ENCODE measurements at regions not wholly inside any gene's neighbourhood (a gene's known extent, or its start where the extent isn't known, plus 50 kb on each side); places are given as distances from the start of the nearest gene placed in this dataset.

- DNase-seq, result no peak
- ChIA-PET POLR2A (no interaction called here), CTCF (interaction anchor here (0.6 kb wide), 1 partner anchor 376 kb away, joined by 5 read pairs; no protein-coding TSS in a partner anchor)
- no peaks in the 10 kb centered on the region for H3K27me3 Mint-ChIP-seq
- no peaks in the 10 kb centered on the region for H3K9me3 Mint-ChIP-seq
- H3K4me3 Mint-ChIP-seq, result no peak overlapping the region
- no peak overlapping the region for H3K27ac Mint-ChIP-seq
- no peaks in the 10 kb centered on the region for H3K4me1 Mint-ChIP-seq (ENCODE audit: low read depth)
- intact Hi-C loops (cut with micrococcal nuclease), result no loop called here
- H3K36me3 Mint-ChIP-seq, result no peaks in the 10 kb centered on the region
These were observed 183.9 kb upstream of the TLL1 start for GRCh38 chr4:165689159-165689558.

- no peak for DNase-seq
These were observed 181.0 kb upstream of the TLL1 start for GRCh38 chr4:165692082-165692481.

GRCh38 chr4:165698272-165698671 is 174.8 kb upstream of the TLL1 start:
- H3K27me3 Mint-ChIP-seq, result no peaks in the 10 kb centered on the region
- DNase-seq, result no peak
- ChIA-PET CTCF (no interaction called here), POLR2A (no interaction called here)
- H3K4me3 Mint-ChIP-seq, result no peak overlapping the region
- H3K4me1 Mint-ChIP-seq (ENCODE audit: low read depth), result no peaks in the 10 kb centered on the region
- no peaks in the 10 kb centered on the region for H3K36me3 Mint-ChIP-seq
- no peaks in the 10 kb centered on the region for H3K9me3 Mint-ChIP-seq
- intact Hi-C loops (cut with micrococcal nuclease), result no loop called here
- no peak overlapping the region for H3K27ac Mint-ChIP-seq

More at GRCh38 chr4:165692082-165692481, 181.0 kb upstream of the TLL1 start:
- ChIA-PET CTCF (no interaction called here), POLR2A (no interaction called here)
- H3K9me3 Mint-ChIP-seq, result no peaks in the 10 kb centered on the region
- no peaks in the 10 kb centered on the region for H3K36me3 Mint-ChIP-seq
- no peak overlapping the region for H3K4me3 Mint-ChIP-seq
- no peak overlapping the region for H3K27ac Mint-ChIP-seq
- no peaks in the 10 kb centered on the region for H3K4me1 Mint-ChIP-seq (ENCODE audit: low read depth)
- intact Hi-C loops (cut with micrococcal nuclease), result no loop called here
- H3K27me3 Mint-ChIP-seq, result no peaks in the 10 kb centered on the region

GRCh38 chr4:165699055-165699454 is 174.0 kb upstream of the TLL1 start:
- no peaks in the 10 kb centered on the region for H3K27me3 Mint-ChIP-seq
- POLR2A ChIA-PET, result no interaction called here
- H3K4me3 Mint-ChIP-seq, result no peak overlapping the region
- no peak for DNase-seq
- H3K4me1 Mint-ChIP-seq (ENCODE audit: low read depth), result no peaks in the 10 kb centered on the region
- H3K27ac Mint-ChIP-seq, result no peak overlapping the region
- intact Hi-C loops (cut with micrococcal nuclease), result no loop called here
- CTCF ChIA-PET, result no interaction called here
- no peaks in the 10 kb centered on the region for H3K36me3 Mint-ChIP-seq
- H3K9me3 Mint-ChIP-seq, result no peaks in the 10 kb centered on the region

- CTCF ChIA-PET, result interaction anchor here (0.6 to 1.5 kb wide), 3 partner anchors 10 to 158 kb away, joined by 3 read pairs; no protein-coding TSS in a partner anchor
- Mint-ChIP-seq H3K9me3 (no peaks in the 10 kb centered on the region), H3K4me1 (ENCODE audit: low read depth) (no peaks in the 10 kb centered on the region), H3K36me3 (no peaks in the 10 kb centered on the region), H3K4me3 (no peak overlapping the region), H3K27me3 (no peaks in the 10 kb centered on the region), H3K27ac (no peak overlapping the region)
- intact Hi-C loops (cut with micrococcal nuclease), result no loop called here
- DNase-seq, result no peak
- POLR2A ChIA-PET, result no interaction called here
These were observed 172.2 kb upstream of the TLL1 start for GRCh38 chr4:165700855-165701254.

GRCh38 chr4:165707128-165707527 is 165.9 kb upstream of the TLL1 start:
- Mint-ChIP-seq H3K4me3 (no peak overlapping the region), H3K4me1 (ENCODE audit: low read depth) (no peaks in the 10 kb centered on the region), H3K27me3 (no peaks in the 10 kb centered on the region), H3K27ac (no peak overlapping the region), H3K9me3 (no peaks in the 10 kb centered on the region), H3K36me3 (no peaks in the 10 kb centered on the region)
- no peak for DNase-seq
- ChIA-PET CTCF (no interaction called here), POLR2A (no interaction called here)
- intact Hi-C loops (cut with micrococcal nuclease), result no loop called here

- Mint-ChIP-seq H3K36me3 (no peaks in the 10 kb centered on the region), H3K27me3 (no peaks in the 10 kb centered on the region), H3K4me1 (ENCODE audit: low read depth) (no peaks in the 10 kb centered on the region), H3K9me3 (no peaks in the 10 kb centered on the region), H3K4me3 (no peak overlapping the region), H3K27ac (no peak overlapping the region)
- intact Hi-C loops (cut with micrococcal nuclease), result no loop called here
- ChIA-PET CTCF (no interaction called here), POLR2A (no interaction called here)
- no peak for DNase-seq
These were observed 163.5 kb upstream of the TLL1 start for GRCh38 chr4:165709516-165709915.

GRCh38 chr4:165709973-165710526 is 163.0 kb upstream of the TLL1 start:
- CTCF ChIA-PET, result no interaction called here
- Mint-ChIP-seq H3K27me3 (no peaks in the 10 kb centered on the region), H3K27ac (no peak overlapping the region), H3K4me1 (ENCODE audit: low read depth) (no peaks in the 10 kb centered on the region), H3K36me3 (no peaks in the 10 kb centered on the region), H3K4me3 (no peak overlapping the region), H3K9me3 (no peaks in the 10 kb centered on the region)
- intact Hi-C loops (cut with micrococcal nuclease), result no loop called here
- no peak for DNase-seq
- POLR2A ChIA-PET, result no interaction called here

- intact Hi-C loops (cut with micrococcal nuclease), result no loop called here
- ChIA-PET POLR2A (no interaction called here), CTCF (no interaction called here)
- DNase-seq, result no peak
- Mint-ChIP-seq H3K36me3 (no peaks in the 10 kb centered on the region), H3K4me3 (no peak overlapping the region), H3K9me3 (no peaks in the 10 kb centered on the region), H3K4me1 (ENCODE audit: low read depth) (no peaks in the 10 kb centered on the region), H3K27me3 (no peaks in the 10 kb centered on the region), H3K27ac (no peak overlapping the region)
These were observed 161.6 kb upstream of the TLL1 start for GRCh38 chr4:165711436-165711835.

- Mint-ChIP-seq H3K4me3 (no peak overlapping the region), H3K36me3 (no peaks in the 10 kb centered on the region), H3K9me3 (no peaks in the 10 kb centered on the region), H3K27me3 (no peaks in the 10 kb centered on the region), H3K4me1 (ENCODE audit: low read depth) (no peaks in the 10 kb centered on the region), H3K27ac (no peak overlapping the region)
- ChIA-PET CTCF (no interaction called here), POLR2A (no interaction called here)
- intact Hi-C loops (cut with micrococcal nuclease), result no loop called here
- no peak for DNase-seq
These were observed 161.1 kb upstream of the TLL1 start for GRCh38 chr4:165711912-165712311.

GRCh38 chr4:165714650-165715049 is 158.4 kb upstream of the TLL1 start:
- Mint-ChIP-seq H3K9me3 (no peaks in the 10 kb centered on the region), H3K36me3 (no peaks in the 10 kb centered on the region), H3K27me3 (no peaks in the 10 kb centered on the region), H3K4me1 (ENCODE audit: low read depth) (no peaks in the 10 kb centered on the region), H3K4me3 (no peak overlapping the region), H3K27ac (no peak overlapping the region)
- ChIA-PET POLR2A (no interaction called here), CTCF (no interaction called here)
- no peak for DNase-seq
- intact Hi-C loops (cut with micrococcal nuclease), result no loop called here

GRCh38 chr4:165715211-165715610 is 157.8 kb upstream of the TLL1 start:
- no peaks in the 10 kb centered on the region for H3K9me3 Mint-ChIP-seq
- no peak for DNase-seq
- POLR2A ChIA-PET, result no interaction called here
- H3K27ac Mint-ChIP-seq, result no peak overlapping the region
- CTCF ChIA-PET, result no interaction called here
- H3K4me1 Mint-ChIP-seq (ENCODE audit: low read depth), result no peaks in the 10 kb centered on the region
- no peak overlapping the region for H3K4me3 Mint-ChIP-seq
- no peaks in the 10 kb centered on the region for H3K27me3 Mint-ChIP-seq
- intact Hi-C loops (cut with micrococcal nuclease), result no loop called here
- no peaks in the 10 kb centered on the region for H3K36me3 Mint-ChIP-seq

GRCh38 chr4:165715989-165716388 is 157.0 kb upstream of the TLL1 start:
- H3K27ac Mint-ChIP-seq, result no peak overlapping the region
- H3K4me3 Mint-ChIP-seq, result no peak overlapping the region
- no peak for DNase-seq
- H3K27me3 Mint-ChIP-seq, result no peaks in the 10 kb centered on the region
- intact Hi-C loops (cut with micrococcal nuclease), result no loop called here
- ChIA-PET POLR2A (no interaction called here), CTCF (no interaction called here)
- H3K36me3 Mint-ChIP-seq, result no peaks in the 10 kb centered on the region
- no peaks in the 10 kb centered on the region for H3K4me1 Mint-ChIP-seq (ENCODE audit: low read depth)
- H3K9me3 Mint-ChIP-seq, result no peaks in the 10 kb centered on the region

- intact Hi-C loops (cut with micrococcal nuclease), result no loop called here
- no peaks in the 10 kb centered on the region for H3K27me3 Mint-ChIP-seq
- no peak overlapping the region for H3K4me3 Mint-ChIP-seq
- no peak for DNase-seq
- H3K9me3 Mint-ChIP-seq, result no peaks in the 10 kb centered on the region
- POLR2A ChIA-PET, result no interaction called here
- CTCF ChIA-PET, result no interaction called here
- H3K36me3 Mint-ChIP-seq, result no peaks in the 10 kb centered on the region
- no peaks in the 10 kb centered on the region for H3K4me1 Mint-ChIP-seq (ENCODE audit: low read depth)
- no peak overlapping the region for H3K27ac Mint-ChIP-seq
These were observed 156.6 kb upstream of the TLL1 start for GRCh38 chr4:165716472-165716871.

Data from activated CD4-positive, alpha-beta memory T cell treated with anti-CD3 and anti-CD28 coated beads for 36 hours (primary cell).